AG09319 (cell line): ENCODE measurements at regions not wholly inside any gene's neighbourhood (a gene's known extent, or its start where the extent isn't known, plus 50 kb on each side); places are given as distances from the start of the nearest gene placed in this dataset.
A peak's percentile ranks its signal among the peaks of the same experiment; 100 is the strongest.
"Not testable (repeated sequence)": the region's sequence is repeated elsewhere in the genome, so short reads cannot be mapped to it uniquely, and the experiment has no call there.

Experiments used
- DNase-seq: peaks from one replicate; pipeline ENCODE4 v3.0.0-alpha.2; 2010; ENCODE audit warnings: low read depth; ENCODE audit errors: extremely low read depth
- TF ChIP-seq, protein P1 (sequence below): IDR thresholded peaks from 2 replicates; pipeline ENCODE4 v1.5.1; 2011; ENCODE audit warnings: low read depth, mild to moderate bottlenecking, inconsistent platforms, low read length, moderate library complexity

DNA sequence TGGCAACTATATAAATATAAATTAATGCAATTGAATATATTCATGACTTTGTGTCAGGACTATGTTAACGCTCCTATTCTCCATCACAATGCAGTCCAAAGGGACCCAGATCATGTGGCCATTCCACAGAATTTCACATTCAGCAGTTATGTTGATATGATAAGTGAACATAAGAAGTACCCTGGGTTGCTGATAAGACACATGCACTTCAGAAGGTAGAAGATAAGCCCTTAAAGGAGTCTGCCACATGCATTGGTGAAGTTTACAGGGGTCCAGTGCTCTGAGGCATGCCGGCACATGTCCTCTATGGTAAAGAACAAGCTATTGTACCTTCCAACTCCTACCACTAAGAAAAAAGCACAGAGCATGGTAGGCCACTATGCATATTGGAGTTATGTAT is 76.4 kb downstream of the PHAX start:
- TF ChIP-seq, protein P1, sequence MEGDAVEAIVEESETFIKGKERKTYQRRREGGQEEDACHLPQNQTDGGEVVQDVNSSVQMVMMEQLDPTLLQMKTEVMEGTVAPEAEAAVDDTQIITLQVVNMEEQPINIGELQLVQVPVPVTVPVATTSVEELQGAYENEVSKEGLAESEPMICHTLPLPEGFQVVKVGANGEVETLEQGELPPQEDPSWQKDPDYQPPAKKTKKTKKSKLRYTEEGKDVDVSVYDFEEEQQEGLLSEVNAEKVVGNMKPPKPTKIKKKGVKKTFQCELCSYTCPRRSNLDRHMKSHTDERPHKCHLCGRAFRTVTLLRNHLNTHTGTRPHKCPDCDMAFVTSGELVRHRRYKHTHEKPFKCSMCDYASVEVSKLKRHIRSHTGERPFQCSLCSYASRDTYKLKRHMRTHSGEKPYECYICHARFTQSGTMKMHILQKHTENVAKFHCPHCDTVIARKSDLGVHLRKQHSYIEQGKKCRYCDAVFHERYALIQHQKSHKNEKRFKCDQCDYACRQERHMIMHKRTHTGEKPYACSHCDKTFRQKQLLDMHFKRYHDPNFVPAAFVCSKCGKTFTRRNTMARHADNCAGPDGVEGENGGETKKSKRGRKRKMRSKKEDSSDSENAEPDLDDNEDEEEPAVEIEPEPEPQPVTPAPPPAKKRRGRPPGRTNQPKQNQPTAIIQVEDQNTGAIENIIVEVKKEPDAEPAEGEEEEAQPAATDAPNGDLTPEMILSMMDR: no peak
- no peak for DNase-seq

DNA sequence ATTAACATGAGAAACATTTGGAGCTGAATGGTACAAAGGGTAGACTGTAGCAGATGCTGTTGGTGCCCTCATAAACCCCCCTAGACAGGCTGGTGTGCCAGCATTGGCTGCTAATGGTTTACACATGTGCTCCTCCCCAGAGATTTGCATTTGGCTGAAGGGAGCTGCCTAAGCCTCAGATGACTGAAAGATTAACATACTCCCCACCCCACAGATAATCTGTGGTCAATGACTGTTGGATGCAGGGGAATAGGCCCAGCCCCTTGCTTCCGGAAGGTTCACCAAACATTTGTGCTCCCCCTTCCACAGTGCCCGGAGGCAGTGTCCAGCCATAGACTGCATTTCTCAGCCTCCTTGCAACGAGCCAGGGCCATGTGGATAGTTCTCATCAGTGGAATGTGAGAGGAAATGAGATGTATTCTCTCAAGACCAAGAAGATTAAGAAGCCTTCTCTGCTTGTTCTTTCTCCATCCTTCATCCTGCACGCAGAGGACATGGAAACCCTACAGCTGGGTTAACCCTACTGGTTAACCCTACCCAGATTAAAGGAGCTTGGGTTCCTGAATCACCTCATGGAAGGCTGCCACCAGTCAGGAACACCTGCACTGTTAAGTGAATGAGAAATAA is 79.6 kb downstream of the PHAX start:
- DNase-seq: peak; percentile 61

DNA sequence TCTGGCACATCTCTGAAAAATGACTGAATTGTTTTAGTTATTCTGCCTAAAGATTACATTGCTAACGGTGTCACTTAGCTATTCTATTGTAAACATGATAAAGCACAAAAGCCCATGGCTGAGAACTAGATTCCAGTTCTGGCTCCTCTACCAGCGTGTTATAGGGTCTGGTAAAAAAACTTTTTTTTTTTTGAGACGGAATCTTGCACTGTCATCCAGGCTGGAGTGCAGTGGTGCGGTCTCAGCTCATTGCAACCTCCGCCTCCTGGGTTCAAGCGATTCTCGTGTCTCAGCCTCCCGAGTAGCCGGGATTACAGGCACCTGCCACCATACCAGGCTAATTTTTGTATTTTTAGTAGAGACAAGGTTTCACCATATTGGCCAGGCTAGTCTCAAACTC is 80.6 kb downstream of the PHAX start:
- not testable (repeated sequence) for DNase-seq

More for the DNA sequence above, 79.6 kb downstream of the PHAX start:
- TF ChIP-seq, protein P1: no peak

DNA sequence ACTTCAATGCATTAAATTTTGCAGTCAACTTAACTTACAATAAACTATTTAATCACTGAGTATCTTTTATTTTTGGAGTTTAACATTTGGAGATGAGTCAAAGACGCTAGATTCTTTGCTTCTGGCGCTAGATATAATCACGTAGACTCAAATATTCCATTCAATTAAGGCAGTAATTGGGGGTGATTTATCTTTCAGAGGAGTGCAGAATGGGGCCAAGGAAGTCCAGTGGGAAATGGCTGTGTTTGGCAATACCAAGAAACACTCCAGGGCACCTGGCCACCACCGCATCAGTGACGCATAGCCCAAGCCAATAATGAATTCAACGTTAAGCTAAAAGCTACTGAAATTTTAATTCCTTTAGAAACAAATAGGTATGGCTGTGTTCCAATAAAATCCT is 81.2 kb downstream of the PHAX start:
- no peak for DNase-seq
- TF ChIP-seq, protein P1: no peak

DNA sequence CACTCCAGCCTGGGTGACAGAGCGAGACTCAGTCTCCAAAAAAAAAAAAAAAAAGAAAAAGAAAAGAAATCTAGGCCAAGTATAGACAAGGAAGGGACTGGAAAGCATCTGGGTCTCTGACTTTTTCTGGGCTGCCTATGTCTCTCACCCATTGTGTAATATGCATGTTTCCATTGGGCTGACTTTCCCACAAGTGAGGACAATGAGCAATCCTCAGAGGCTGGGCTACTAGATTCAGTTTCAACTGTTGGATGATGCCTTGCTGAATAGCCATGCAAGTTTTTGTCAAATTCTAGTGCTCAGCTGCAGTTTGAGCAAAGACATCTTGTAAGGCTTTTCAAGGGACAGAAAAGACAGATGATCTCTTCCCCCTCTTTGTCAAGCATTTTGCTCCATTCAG is 82.1 kb downstream of the PHAX start:
- TF ChIP-seq, protein P1: no peak
- no peak for DNase-seq

DNA sequence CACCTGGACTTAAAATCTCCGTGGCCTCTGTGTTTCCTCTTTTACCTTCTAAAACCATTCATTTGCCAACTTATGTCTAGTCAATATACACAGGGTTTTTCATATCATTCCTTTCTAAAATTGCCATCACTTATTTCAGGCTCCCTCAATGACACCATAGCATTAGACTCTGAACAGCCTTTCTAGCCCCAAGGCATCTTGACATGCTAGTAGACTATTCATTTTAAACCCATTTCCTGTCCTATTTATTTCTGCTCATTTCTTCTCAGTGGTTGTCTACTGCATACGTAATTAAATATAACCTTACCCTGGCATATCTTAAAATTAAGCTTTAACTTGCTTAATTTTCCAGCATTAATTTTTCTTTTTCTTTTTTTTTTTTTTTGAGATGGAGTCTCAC is 83.2 kb downstream of the PHAX start:
- TF ChIP-seq, protein P1: no peak
- DNase-seq: no peak

DNA sequence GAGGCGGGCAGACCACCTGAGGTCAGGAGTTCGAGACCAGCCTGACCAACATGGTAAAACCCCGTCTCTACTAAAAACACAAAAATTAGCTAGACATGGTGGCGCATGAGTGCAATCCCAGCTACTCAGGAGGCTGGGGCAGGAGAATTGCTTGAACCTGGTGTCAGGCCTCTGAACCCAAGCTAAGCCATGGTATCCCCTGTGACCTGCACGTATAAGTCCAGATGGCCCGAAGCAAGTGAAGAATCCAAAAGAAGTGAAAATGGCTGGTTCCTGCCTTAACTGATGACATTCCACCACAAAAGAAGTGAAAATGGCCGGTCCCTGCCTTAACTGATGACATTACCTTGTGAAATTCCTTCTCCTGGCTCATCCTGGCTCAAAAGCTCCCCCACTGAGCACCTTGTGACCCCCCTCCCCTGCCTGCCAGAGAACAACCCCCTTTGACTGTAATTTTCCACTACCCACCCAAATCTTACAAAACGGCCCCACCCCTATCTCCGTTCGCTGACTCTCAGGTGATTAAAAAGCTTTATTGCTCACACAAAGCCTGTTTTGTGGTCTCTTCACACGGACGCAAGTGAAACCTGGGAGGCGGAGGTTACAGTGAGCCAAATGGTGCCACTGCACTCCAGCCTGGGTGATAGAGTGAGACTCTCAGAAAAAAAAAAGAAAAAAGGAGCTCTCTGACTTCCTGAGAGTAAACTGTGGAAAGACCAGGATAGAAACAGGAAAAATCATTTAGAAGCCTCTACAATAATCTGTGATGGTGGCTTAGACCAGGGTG is 84.1 kb downstream of the PHAX start:
- not testable (repeated sequence) for DNase-seq

DNA sequence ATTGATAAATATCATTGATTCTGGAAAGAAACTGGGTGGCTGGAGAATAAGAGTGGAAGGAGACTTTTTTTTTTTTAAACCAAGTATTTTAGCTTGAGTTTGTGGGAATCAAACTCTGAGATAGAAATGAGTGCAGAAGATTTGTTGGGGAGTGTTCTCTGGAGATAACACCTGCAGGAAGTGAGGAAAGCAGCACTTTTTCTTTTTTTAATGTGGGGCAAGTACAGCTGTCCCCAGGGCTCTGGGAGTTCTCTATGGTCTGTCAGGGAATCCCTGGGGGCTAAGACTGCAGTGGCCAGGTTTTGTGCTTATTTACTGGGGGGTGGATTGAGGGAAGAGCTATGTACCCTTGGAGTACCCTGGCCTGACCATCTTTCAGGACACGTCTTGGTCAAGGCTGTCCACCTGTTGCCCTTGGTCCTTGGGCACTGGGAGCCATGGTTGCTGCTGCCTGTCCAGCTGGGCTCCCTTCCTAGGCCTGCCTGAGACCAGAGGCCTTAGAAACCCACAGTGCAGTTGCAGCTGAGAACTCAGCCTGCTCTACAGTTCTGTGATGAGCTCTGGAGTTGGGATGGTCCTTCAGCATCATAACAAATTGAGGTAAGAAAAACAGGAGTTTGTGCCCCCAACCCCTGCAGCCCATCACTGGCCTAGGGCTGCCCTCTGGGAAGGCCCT is 85.8 kb downstream of the PHAX start:
- DNase-seq: no peak
- TF ChIP-seq, protein P1: no peak
